Chondrocyte (in vitro differentiated cells): ENCODE measurements at regions not wholly inside any gene's neighbourhood (a gene's known extent, or its start where the extent isn't known, plus 50 kb on each side); places are given as distances from the start of the nearest gene placed in this dataset.

Experiments used
- DNase-seq: peaks from one replicate; pipeline ENCODE4 v3.0.0; 2021; ENCODE audit warnings: mixed read lengths, low spot score
- H3K27ac Mint-ChIP-seq: one replicate; pipeline ENCODE4 v1.8.0; 2021; ENCODE audit warnings: mild to moderate bottlenecking, moderate library complexity, mixed read lengths; ENCODE audit not compliant: unreplicated experiment
- H3K27me3 Mint-ChIP-seq: 2 replicates; pipeline ENCODE4 v1.8.0; 2021; ENCODE audit warnings: low read depth, mixed read lengths
- H3K36me3 Mint-ChIP-seq: 2 replicates; pipeline ENCODE4 v1.8.0; 2021; ENCODE audit warnings: low read depth, mixed read lengths
- H3K4me1 Mint-ChIP-seq: 2 replicates; pipeline ENCODE4 v1.8.0; 2021; ENCODE audit warnings: low read depth, mild to moderate bottlenecking, mixed read lengths
- H3K4me3 Mint-ChIP-seq: one replicate; pipeline ENCODE4 v1.8.0; 2021; ENCODE audit warnings: mild to moderate bottlenecking, moderate library complexity, mixed read lengths; ENCODE audit not compliant: unreplicated experiment
- H3K9me3 Mint-ChIP-seq: 2 replicates; pipeline ENCODE4 v1.8.0; 2021; ENCODE audit warnings: low read depth, mixed read lengths
- CTCF ChIP-seq: fragments of 200-600 bp; sonication (generic); IDR thresholded peaks from 2 replicates; pipeline ENCODE4 v1.5.0; 2021; ENCODE audit warnings: antibody characterized with exemption, mild to moderate bottlenecking, moderate library complexity

DNA sequence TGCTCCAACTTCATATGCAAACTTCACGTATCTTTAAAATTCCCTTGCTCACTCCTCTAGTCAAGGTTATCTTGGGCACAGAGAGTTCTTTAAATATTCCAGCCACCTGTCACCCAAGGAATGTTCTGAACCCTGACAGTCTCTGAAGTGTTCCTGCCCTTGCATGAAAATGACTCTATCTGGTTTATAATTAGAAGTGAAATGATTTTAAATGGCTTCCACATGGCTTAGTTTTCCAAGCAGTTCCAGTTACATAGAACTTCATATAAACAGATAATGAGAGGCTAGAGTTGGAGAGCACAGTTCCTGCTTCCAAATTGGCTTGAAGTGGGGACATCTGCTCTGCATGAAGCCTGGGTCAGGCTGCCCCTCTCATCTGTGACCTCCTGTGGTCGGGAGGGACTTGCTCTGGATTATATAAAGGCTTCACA is 81.9 kb downstream of the SLC4A3 start:
- Mint-ChIP-seq H3K27me3 (no peaks in the 10 kb centered on the region), H3K9me3 (peaks cover 9% of the 10 kb centered on the region), H3K27ac (no peak overlapping the region), H3K4me1 (peaks cover 2% of the 10 kb centered on the region), H3K4me3 (no peak overlapping the region), H3K36me3 (peaks cover under 1% of the 10 kb centered on the region)
- no peak for TF ChIP-seq CTCF
- DNase-seq = no peak

DNA sequence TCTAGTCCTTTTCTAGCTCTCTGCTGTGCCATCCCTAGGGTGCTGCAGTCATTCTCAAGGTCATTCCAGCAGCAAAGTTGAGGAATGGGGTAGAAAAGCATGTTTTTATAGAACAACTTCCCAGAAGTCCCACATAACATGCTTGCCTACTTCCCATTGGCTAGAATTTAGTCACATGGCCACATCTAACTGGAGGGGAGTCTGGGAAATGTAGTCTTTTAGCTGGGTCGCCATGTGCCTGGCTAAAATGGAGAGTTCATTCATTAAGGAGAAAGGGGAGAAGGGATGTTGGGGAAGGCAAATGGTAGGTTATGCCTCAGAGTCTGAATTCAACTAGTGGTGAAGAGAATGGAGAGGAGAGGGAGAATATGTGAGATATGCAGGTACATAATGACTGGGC is 85.7 kb downstream of the SLC4A3 start:
- no peaks in the 10 kb centered on the region for H3K27me3 Mint-ChIP-seq
- DNase-seq = no peak
- no peak overlapping the region for H3K27ac Mint-ChIP-seq
- peaks cover 1% of the 10 kb centered on the region for H3K36me3 Mint-ChIP-seq
- H3K4me3 Mint-ChIP-seq = no peak overlapping the region
- no peaks in the 10 kb centered on the region for H3K4me1 Mint-ChIP-seq
- no peak for TF ChIP-seq CTCF
- peaks cover 14% of the 10 kb centered on the region for H3K9me3 Mint-ChIP-seq

DNA sequence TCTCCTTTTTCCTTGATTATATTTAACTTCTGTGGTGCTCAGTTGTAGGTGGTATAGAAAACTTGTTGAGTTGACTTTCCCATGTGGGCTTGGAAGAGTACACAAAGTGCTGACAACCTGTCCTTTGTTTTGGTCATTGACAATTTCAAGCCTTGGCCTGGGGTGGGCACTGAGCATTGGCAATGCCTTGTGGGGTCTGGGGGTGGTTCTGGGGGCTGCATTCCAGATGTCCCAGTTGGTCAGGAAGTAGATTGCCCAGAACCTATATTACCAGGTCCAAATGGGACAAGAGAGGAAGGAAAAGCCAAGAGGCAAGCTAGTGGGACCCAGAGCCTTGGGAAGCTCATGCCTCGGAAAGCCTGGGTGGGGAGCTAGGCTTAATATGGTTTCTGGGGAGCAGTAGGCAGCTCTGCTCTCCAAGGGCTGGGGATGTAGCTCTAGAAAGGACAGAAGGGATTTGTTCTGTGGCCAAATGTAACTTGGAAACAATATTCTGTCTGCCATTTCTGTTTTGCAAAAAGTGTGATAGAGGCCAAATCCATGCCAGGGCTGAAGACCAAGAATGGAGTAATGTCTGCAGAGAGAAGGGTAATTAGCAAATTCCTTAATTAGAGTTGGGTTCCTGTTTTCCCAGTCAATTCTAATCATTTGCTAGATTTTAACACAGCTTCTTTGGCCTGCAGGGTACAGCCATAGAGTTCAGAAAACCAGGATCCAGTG is 87.4 kb downstream of the SLC4A3 start:
- Mint-ChIP-seq H3K36me3 (peaks cover 1% of the 10 kb centered on the region), H3K27me3 (peaks cover 3% of the 10 kb centered on the region), H3K4me3 (no peak overlapping the region), H3K4me1 (no peaks in the 10 kb centered on the region), H3K9me3 (peaks cover 14% of the 10 kb centered on the region), H3K27ac (no peak overlapping the region)
- DNase-seq = no peak
- no peak for TF ChIP-seq CTCF

- no peak overlapping the region for H3K4me3 Mint-ChIP-seq
- peaks cover 14% of the 10 kb centered on the region for H3K9me3 Mint-ChIP-seq
- DNase-seq = no peak
- H3K4me1 Mint-ChIP-seq = peaks cover 6% of the 10 kb centered on the region
- no peak overlapping the region for H3K27ac Mint-ChIP-seq
- H3K27me3 Mint-ChIP-seq = peaks cover 3% of the 10 kb centered on the region
- TF ChIP-seq CTCF = no peak
- peaks cover 1% of the 10 kb centered on the region for H3K36me3 Mint-ChIP-seq
These were observed 90.6 kb downstream of the SLC4A3 start for GRCh38 chr2:219718066-219718465.

DNA sequence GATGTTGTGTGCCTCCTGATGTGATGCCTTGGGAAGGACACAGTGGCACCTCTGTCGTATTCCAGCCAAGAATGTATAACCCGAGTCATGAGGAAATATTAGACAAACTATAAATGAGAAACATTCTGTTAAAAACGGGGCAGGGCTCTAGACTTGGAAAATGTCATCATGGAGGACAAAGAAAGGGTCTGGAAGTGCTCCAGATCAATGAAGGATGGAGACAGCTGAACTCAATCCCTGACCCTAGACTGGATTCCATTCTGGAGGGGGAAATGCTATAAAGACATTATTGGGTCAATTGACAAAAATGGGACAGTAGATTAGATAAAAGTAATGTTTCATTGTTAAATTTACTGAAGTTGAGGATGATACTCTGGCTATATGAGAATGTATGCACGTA is 92.1 kb downstream of the SLC4A3 start:
- Mint-ChIP-seq H3K27me3 (peaks cover 3% of the 10 kb centered on the region), H3K9me3 (peaks cover 2% of the 10 kb centered on the region), H3K4me1 (peaks cover 6% of the 10 kb centered on the region), H3K27ac (no peak overlapping the region), H3K36me3 (no peaks in the 10 kb centered on the region), H3K4me3 (no peak overlapping the region)
- no peak for TF ChIP-seq CTCF
- no peak for DNase-seq
